Peyer's patch (tissue), 4 donors: ENCODE measurements at regions not wholly inside any gene's neighbourhood (a gene's known extent, or its start where the extent isn't known, plus 50 kb on each side); places are given as distances from the start of the nearest gene placed in this dataset.

Experiments used
- DNase-seq, 3 donors: peaks; one replicate each; pipeline ENCODE4 v3.0.0-alpha.2; 2017 to 2019
- H3K27ac ChIP-seq, 4 donors: fragments of 200-600 bp; sonication (generic); one replicate each; pipeline ENCODE4 v1.5.1; 2016 to 2019
- H3K27me3 ChIP-seq, 2 donors: fragments of 200-600 bp; sonication (generic); one replicate each; pipeline ENCODE4 v1.5.1; 2019
- H3K36me3 ChIP-seq, 3 donors: fragments of 200-600 bp; sonication (generic); one replicate each; pipeline ENCODE4 v1.5.1; 2016 to 2019
- H3K4me1 ChIP-seq, 4 donors: fragments of 200-600 bp; sonication (generic); one replicate each; pipeline ENCODE4 v1.5.1; 2016 to 2019
- H3K4me3 ChIP-seq, 4 donors: fragments of 200-600 bp; sonication (generic); 1 replicate in 3 of 4; 2 replicates in 1 of 4; pipeline ENCODE4 v1.5.1; 2016 to 2019; ENCODE audit warnings: mild to moderate bottlenecking in 1 of 4
- H3K9me3 ChIP-seq, 4 donors: fragments of 200-600 bp; sonication (generic); one replicate each; pipeline ENCODE4 v1.5.1; 2016 to 2019; ENCODE audit warnings: mild to moderate bottlenecking in 1 of 4
- CTCF ChIP-seq, 6 experiments: fragments of 450-650 bp in 4 of 6; fragments of 200-600 bp in 2 of 6; sonication (generic) in 1 of 6; IDR thresholded peaks; one replicate each; pipeline ENCODE4 v1.5.1; 2017 to 2019; ENCODE audit warnings: antibody characterized with exemption in 6 of 6, mild to moderate bottlenecking in 3 of 6, moderate library complexity in 1 of 6
- POLR2A ChIP-seq, 2 donors: fragments of 450-650 bp; IDR thresholded peaks; one replicate each; pipeline ENCODE4 v1.5.1; 2017; ENCODE audit warnings: antibody characterized with exemption in 2 of 2, mild to moderate bottlenecking in 2 of 2, moderate library complexity in 2 of 2

GRCh38 chr18:30094556-30094955, 948.0 kb downstream of the DSC3 start:
- Histone ChIP-seq H3K9me3 (no peaks in the 10 kb centered on the region), H3K27ac (no peak overlapping the region), H3K36me3 (no peaks in the 10 kb centered on the region), H3K27me3 (no peaks in the 10 kb centered on the region), H3K4me3 (no peak overlapping the region), H3K4me1 (no peaks in the 10 kb centered on the region)
- no peak for DNase-seq
- no peak for TF ChIP-seq POLR2A (IDR thresholded peaks at IDR 0.05)
- TF ChIP-seq CTCF (IDR thresholded peaks at IDR 0.05), result no peak

GRCh38 chr18:30093376-30093775, 949.2 kb downstream of the DSC3 start:
- Histone ChIP-seq H3K4me1 (no peaks in the 10 kb centered on the region), H3K4me3 (no peak overlapping the region), H3K9me3 (no peaks in the 10 kb centered on the region), H3K36me3 (no peaks in the 10 kb centered on the region), H3K27ac (no peak overlapping the region), H3K27me3 (no peaks in the 10 kb centered on the region)
- TF ChIP-seq POLR2A (IDR thresholded peaks at IDR 0.05), result no peak
- DNase-seq, result no peak

GRCh38 chr18:30088238-30089015, 954.1 kb downstream of the DSC3 start:
- H3K4me3 ChIP-seq, result no peak overlapping the region
- no peaks in the 10 kb centered on the region for H3K9me3 ChIP-seq
- H3K27ac ChIP-seq, result no peak overlapping the region
- DNase-seq, result no peak
- no peak for TF ChIP-seq POLR2A (IDR thresholded peaks at IDR 0.05)
- TF ChIP-seq CTCF (IDR thresholded peaks at IDR 0.05), result no peak
- H3K4me1 ChIP-seq, result no peaks in the 10 kb centered on the region
- H3K27me3 ChIP-seq, result no peaks in the 10 kb centered on the region
- H3K36me3 ChIP-seq, result no peaks in the 10 kb centered on the region

GRCh38 chr18:30086351-30086750, 956.2 kb downstream of the DSC3 start:
- no peak for DNase-seq
- H3K27ac ChIP-seq, result no peak overlapping the region
- H3K27me3 ChIP-seq, result no peaks in the 10 kb centered on the region
- no peaks in the 10 kb centered on the region for H3K9me3 ChIP-seq
- no peaks in the 10 kb centered on the region for H3K36me3 ChIP-seq
- no peak overlapping the region for H3K4me3 ChIP-seq
- H3K4me1 ChIP-seq, result no peaks in the 10 kb centered on the region
- TF ChIP-seq CTCF (IDR thresholded peaks at IDR 0.05), result no peak
- TF ChIP-seq POLR2A (IDR thresholded peaks at IDR 0.05), result no peak

GRCh38 chr18:30081122-30081521, 961.4 kb downstream of the DSC3 start:
- H3K4me1 ChIP-seq, result no peaks in the 10 kb centered on the region
- TF ChIP-seq POLR2A (IDR thresholded peaks at IDR 0.05) (no peak), CTCF (IDR thresholded peaks at IDR 0.05) (no peak)
- H3K27ac ChIP-seq, result no peak overlapping the region
- no peaks in the 10 kb centered on the region for H3K36me3 ChIP-seq
- H3K9me3 ChIP-seq, result no peaks in the 10 kb centered on the region
- DNase-seq, result no peak
- H3K4me3 ChIP-seq, result no peak overlapping the region
- H3K27me3 ChIP-seq, result no peaks in the 10 kb centered on the region

- H3K9me3 ChIP-seq, result peaks cover 0 to 13% (median 0%) of the 10 kb centered on the region in 4 donors
- H3K36me3 ChIP-seq, result no peaks in the 10 kb centered on the region
- no peak overlapping the region for H3K27ac ChIP-seq
- no peak for TF ChIP-seq CTCF (IDR thresholded peaks at IDR 0.05)
- TF ChIP-seq POLR2A (IDR thresholded peaks at IDR 0.05), result no peak
- no peak for DNase-seq
- no peaks in the 10 kb centered on the region for H3K27me3 ChIP-seq
- H3K4me3 ChIP-seq, result no peak overlapping the region
- no peaks in the 10 kb centered on the region for H3K4me1 ChIP-seq
Measured at GRCh38 chr18:30072609-30073385, 969.7 kb downstream of the DSC3 start.
